ENCODE measurements at regions not wholly inside any gene's neighbourhood (a gene's known extent, or its start where the extent isn't known, plus 50 kb on each side); places are given as distances from the start of the nearest gene placed in this dataset.

GRCh38 chr18:24809173-24809950 lies 348.9 kb downstream of the HRH4 start:
- no peak for TF ChIP-seq POLR2A (IDR thresholded peaks at IDR 0.05)
- no peak for TF ChIP-seq CTCF (IDR thresholded peaks at IDR 0.05)
